Neutrophil (primary cell): ENCODE measurements at regions not wholly inside any gene's neighbourhood (a gene's known extent, or its start where the extent isn't known, plus 50 kb on each side); places are given as distances from the start of the nearest gene placed in this dataset.
"Not testable (repeated sequence)": the region's sequence is repeated elsewhere in the genome, so short reads cannot be mapped to it uniquely, and the experiment has no call there.

ENCODE experiments used
- H3K27ac ChIP-seq: fragments of 200-600 bp; sonication (generic); 2 replicates; pipeline ENCODE4 v1.5.1; 2016; ENCODE audit warnings: mild to moderate bottlenecking, moderate library complexity
- H3K27me3 ChIP-seq: fragments of 200-600 bp; sonication (generic); 2 replicates; pipeline ENCODE4 v1.6.0; 2016; ENCODE audit warnings: mild to moderate bottlenecking
- H3K36me3 ChIP-seq: fragments of 200-600 bp; sonication (generic); 2 replicates; pipeline ENCODE4 v1.5.1; 2017
- H3K4me1 ChIP-seq, 2 experiments: fragments of 200-600 bp in 1 of 2; sonication (generic) in 1 of 2; 1 replicate in 1 of 2; 2 replicates in 1 of 2; pipeline versions ENCODE4 v1.5.1 to v1.6.1; 2013 to 2016; ENCODE audit warnings: low read depth in 1 of 2, low read length in 1 of 2, mild to moderate bottlenecking in 1 of 2, moderate library complexity in 1 of 2; ENCODE audit not compliant: control insufficient read depth in 1 of 2, insufficient read depth in 1 of 2
- H3K4me3 ChIP-seq, 2 experiments: fragments of 200-600 bp in 1 of 2; sonication (generic) in 1 of 2; 1 replicate in 1 of 2; 2 replicates in 1 of 2; pipeline ENCODE4 v1.5.1; 2013 to 2016; ENCODE audit warnings: low read depth in 1 of 2, low read length in 1 of 2, mild to moderate bottlenecking in 1 of 2, moderate library complexity in 1 of 2
- H3K9me3 ChIP-seq: fragments of 200-600 bp; sonication (generic); 2 replicates; pipeline ENCODE4 v1.5.1; 2016
- TF ChIP-seq, protein P1 (sequence below): fragments of 200-600 bp; sonication (generic); IDR thresholded peaks from 2 replicates; pipeline ENCODE4 v1.5.1; 2016; ENCODE audit warnings: antibody characterized with exemption

DNA sequence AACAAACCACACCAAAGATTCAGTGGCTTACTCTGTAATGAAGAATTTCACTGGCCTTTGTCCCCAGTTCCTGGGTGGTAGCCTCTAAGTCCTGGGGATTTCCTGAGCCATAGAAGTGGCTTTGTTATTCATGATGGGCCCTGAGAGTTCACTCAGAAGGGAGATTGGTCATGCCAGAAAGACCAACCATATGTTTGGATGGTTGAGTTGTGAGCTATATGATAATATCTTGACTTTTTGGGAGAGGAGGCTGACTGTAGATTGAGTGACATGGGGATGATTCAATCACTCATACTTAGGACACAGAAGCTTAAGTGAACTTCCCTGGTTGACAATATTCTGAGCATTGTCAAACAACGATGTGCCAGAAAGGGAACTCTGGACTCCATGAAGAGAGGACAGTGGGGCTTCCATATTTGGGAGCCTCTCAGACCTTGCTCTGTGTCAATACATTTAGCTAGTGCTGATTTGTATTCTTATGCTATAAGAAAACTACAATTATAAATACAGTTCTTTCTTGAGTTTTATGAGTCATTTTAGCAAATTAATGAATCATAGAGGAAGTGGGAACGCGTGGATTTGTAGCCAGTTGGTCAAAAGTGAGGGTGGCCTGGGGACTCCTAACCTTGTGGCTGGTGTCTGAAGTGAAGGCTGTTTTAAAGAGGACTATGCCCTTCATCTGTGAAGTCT, 392.0 kb downstream of the GBA3 start:
- Histone ChIP-seq H3K4me1 (no peaks in the 10 kb centered on the region), H3K4me3 (no peak overlapping the region), H3K36me3 (no peaks in the 10 kb centered on the region), H3K27ac (no peak overlapping the region), H3K27me3 (no peaks in the 10 kb centered on the region), H3K9me3 (no peaks in the 10 kb centered on the region)
- TF ChIP-seq, protein P1, sequence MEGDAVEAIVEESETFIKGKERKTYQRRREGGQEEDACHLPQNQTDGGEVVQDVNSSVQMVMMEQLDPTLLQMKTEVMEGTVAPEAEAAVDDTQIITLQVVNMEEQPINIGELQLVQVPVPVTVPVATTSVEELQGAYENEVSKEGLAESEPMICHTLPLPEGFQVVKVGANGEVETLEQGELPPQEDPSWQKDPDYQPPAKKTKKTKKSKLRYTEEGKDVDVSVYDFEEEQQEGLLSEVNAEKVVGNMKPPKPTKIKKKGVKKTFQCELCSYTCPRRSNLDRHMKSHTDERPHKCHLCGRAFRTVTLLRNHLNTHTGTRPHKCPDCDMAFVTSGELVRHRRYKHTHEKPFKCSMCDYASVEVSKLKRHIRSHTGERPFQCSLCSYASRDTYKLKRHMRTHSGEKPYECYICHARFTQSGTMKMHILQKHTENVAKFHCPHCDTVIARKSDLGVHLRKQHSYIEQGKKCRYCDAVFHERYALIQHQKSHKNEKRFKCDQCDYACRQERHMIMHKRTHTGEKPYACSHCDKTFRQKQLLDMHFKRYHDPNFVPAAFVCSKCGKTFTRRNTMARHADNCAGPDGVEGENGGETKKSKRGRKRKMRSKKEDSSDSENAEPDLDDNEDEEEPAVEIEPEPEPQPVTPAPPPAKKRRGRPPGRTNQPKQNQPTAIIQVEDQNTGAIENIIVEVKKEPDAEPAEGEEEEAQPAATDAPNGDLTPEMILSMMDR: no peak

DNA sequence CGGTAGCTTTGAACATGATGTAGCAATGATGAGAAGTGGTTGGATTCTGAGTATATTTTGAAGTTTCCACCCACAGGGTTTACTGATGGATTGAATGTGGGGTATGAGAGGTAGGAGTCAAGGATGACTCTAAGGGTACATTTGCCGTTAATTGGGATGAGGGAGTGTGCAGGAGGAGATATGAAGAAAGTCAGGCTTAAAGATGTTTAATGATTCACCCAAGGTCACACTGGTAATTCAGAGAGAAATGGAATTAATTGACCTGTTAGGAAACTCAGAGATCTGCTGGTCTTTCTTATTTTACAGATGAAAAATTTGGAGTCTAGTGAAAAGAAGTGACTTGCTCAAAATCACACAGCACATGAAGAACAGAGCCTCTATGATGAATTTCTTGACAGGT, 390.7 kb downstream of the GBA3 start:
- H3K4me3 ChIP-seq: no peak overlapping the region
- TF ChIP-seq, protein P1: no peak
- H3K27me3 ChIP-seq: no peaks in the 10 kb centered on the region
- no peaks in the 10 kb centered on the region for H3K36me3 ChIP-seq
- no peaks in the 10 kb centered on the region for H3K9me3 ChIP-seq
- H3K4me1 ChIP-seq: no peaks in the 10 kb centered on the region
- H3K27ac ChIP-seq: no peak overlapping the region

DNA sequence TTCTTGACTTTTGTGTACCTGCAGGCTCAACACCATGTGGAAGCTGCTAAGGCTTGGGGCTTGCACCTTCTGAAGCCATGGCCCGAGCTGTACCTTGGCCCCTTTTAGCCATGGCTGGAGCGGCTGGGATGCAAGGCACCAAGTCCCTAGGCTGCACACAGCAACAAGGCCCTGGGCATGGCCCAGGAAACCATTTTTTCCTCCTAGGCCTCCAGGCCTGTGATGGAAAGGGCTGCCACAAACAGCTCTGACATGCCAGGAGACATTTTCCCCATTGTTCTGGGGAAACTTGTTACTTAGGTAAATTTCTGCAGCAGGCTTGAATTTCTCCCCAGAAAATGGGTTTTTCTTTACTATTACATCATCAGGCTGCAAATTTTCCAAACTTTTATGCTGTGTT, 387.4 kb downstream of the GBA3 start:
- H3K4me1 ChIP-seq, H3K36me3 ChIP-seq, H3K27me3 ChIP-seq, H3K27ac ChIP-seq, H3K9me3 ChIP-seq, H3K4me3 ChIP-seq: not testable (repeated sequence)

DNA sequence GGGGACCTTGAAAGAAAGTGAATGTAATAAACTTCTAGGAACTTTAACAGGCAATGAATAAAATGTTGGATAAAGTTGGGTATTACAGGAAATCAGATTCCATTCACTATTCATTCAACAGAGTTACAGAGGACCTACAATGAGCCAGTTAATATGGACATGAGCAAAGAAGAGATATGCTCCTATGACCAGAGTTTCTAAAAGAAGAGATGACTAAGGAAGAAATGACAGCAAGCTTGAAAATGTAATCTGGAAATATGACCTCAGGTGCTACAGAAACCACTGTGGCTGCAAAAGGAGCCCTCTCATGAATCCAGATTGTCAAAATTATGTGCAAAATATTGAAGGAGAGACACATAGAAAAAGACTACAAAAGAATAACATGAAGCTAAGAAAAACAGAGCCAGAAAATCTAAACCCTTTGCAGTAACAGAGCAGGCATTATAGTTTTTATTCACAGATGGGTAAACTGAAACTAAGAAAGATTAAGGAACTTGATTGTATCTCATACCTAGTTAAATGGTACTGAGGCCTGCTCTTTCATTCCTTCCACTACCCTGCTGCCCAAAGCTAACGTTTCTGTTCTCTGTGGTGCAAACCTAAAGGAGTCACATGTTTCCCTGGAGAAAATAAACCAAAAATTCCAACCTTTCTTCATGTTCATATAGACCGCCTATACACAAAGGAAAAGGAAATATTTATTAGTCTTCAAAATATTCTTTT, 378.3 kb downstream of the GBA3 start:
- H3K9me3 ChIP-seq: no peaks in the 10 kb centered on the region
- no peak overlapping the region for H3K27ac ChIP-seq
- H3K4me3 ChIP-seq: no peak overlapping the region
- no peaks in the 10 kb centered on the region for H3K27me3 ChIP-seq
- no peaks in the 10 kb centered on the region for H3K4me1 ChIP-seq
- no peaks in the 10 kb centered on the region for H3K36me3 ChIP-seq
- TF ChIP-seq, protein P1: no peak

DNA sequence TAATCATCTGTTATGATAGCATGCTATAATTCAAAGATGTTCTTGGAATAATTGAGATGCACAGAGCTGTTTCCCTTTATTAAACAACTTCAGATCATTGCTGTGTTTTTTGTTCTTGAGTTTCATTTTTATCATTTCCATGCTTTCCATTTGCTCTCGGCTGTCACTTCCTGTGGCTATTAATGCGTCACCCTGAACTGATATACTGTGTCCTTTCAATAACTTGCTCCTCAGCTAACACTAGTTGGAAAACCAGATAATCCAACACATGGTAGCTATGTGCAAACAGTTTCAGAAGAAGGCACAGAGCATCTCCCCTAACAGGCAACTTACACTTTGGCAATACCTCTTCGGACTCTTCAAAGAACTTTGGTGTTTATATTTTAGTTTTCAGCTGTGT, 376.0 kb downstream of the GBA3 start:
- Histone ChIP-seq H3K27ac (no peak overlapping the region), H3K4me1 (no peaks in the 10 kb centered on the region), H3K36me3 (no peaks in the 10 kb centered on the region), H3K4me3 (no peak overlapping the region), H3K27me3 (no peaks in the 10 kb centered on the region), H3K9me3 (no peaks in the 10 kb centered on the region)
- TF ChIP-seq, protein P1: no peak

DNA sequence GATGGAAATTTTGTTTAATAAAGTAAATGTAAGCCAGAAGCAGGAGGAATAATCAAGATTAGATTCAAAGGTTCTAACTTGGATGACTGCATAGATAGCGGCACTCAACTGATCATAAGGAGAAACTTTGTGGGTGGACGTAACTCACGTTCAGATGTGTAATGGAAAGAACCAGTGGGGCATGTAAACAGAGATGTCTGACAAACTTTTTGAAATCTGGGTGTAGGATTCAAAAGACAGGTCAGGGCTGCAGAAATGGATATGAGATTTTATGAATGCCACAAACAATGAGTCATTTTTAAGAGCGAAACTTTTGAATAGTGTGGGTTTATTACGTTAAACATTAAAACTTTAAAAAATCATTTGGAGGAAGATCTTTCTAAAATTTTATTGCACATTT, 375.6 kb downstream of the GBA3 start:
- no peak overlapping the region for H3K4me3 ChIP-seq
- TF ChIP-seq, protein P1: no peak
- no peaks in the 10 kb centered on the region for H3K4me1 ChIP-seq

More for the DNA sequence above, 375.6 kb downstream of the GBA3 start:
- Histone ChIP-seq H3K27ac (no peak overlapping the region), H3K27me3 (no peaks in the 10 kb centered on the region), H3K9me3 (no peaks in the 10 kb centered on the region), H3K36me3 (no peaks in the 10 kb centered on the region)
